ENCODE measurements at regions not wholly inside any gene's neighbourhood (a gene's known extent, or its start where the extent isn't known, plus 50 kb on each side); places are given as distances from the start of the nearest gene placed in this dataset.

GRCh38 chr17:13735861-13736260 is 134.1 kb upstream of the HS3ST3A1 start:
- Histone ChIP-seq H3K27ac (ENCODE audit: low read length) (no peak overlapping the region), H3K9me3 (ENCODE audit: control insufficient read depth, low read depth, low read length) (no peaks in the 10 kb centered on the region), H3K36me3 (ENCODE audit: control insufficient read depth, insufficient read depth, low read length) (no peaks in the 10 kb centered on the region), H3K27me3 (ENCODE audit: control insufficient read depth, insufficient read depth, low read length) (no peaks in the 10 kb centered on the region), H3K4me1 (ENCODE audit: control insufficient read depth, insufficient read depth, low read length) (no peaks in the 10 kb centered on the region), H3K4me3 (ENCODE audit: low read length) (no peak overlapping the region)
- no peak for DNase-seq
- WGBS (ENCODE audit: insufficient coverage, low lambda C conversion rate) = no CpG with 5 or more reads among the region's 2 CpGs

GRCh38 chr17:13736916-13737315 is 135.2 kb upstream of the HS3ST3A1 start:
- Histone ChIP-seq H3K36me3 (ENCODE audit: control insufficient read depth, insufficient read depth, low read length) (no peaks in the 10 kb centered on the region), H3K27me3 (ENCODE audit: control insufficient read depth, insufficient read depth, low read length) (no peaks in the 10 kb centered on the region), H3K27ac (ENCODE audit: low read length) (no peak overlapping the region), H3K4me1 (ENCODE audit: control insufficient read depth, insufficient read depth, low read length) (no peaks in the 10 kb centered on the region), H3K9me3 (ENCODE audit: control insufficient read depth, low read depth, low read length) (no peaks in the 10 kb centered on the region), H3K4me3 (ENCODE audit: low read length) (no peak overlapping the region)
- DNase-seq = no peak

GRCh38 chr17:13740686-13741085 is 139.0 kb upstream of the HS3ST3A1 start:
- H3K4me1 ChIP-seq (ENCODE audit: control insufficient read depth, insufficient read depth, low read length) = no peaks in the 10 kb centered on the region
- no peaks in the 10 kb centered on the region for H3K36me3 ChIP-seq (ENCODE audit: control insufficient read depth, insufficient read depth, low read length)
- H3K9me3 ChIP-seq (ENCODE audit: control insufficient read depth, low read depth, low read length) = no peaks in the 10 kb centered on the region
- WGBS (ENCODE audit: insufficient coverage, low lambda C conversion rate) = 86% methylated on average over 3 of the region's 3 CpGs
- DNase-seq = no peak
- H3K27ac ChIP-seq (ENCODE audit: low read length) = no peak overlapping the region
- H3K4me3 ChIP-seq (ENCODE audit: low read length) = no peak overlapping the region
- H3K27me3 ChIP-seq (ENCODE audit: control insufficient read depth, insufficient read depth, low read length) = no peaks in the 10 kb centered on the region

GRCh38 chr17:13741744-13742143 is 140.0 kb upstream of the HS3ST3A1 start:
- DNase-seq = no peak
- Histone ChIP-seq H3K36me3 (ENCODE audit: control insufficient read depth, insufficient read depth, low read length) (no peaks in the 10 kb centered on the region), H3K27me3 (ENCODE audit: control insufficient read depth, insufficient read depth, low read length) (no peaks in the 10 kb centered on the region), H3K9me3 (ENCODE audit: control insufficient read depth, low read depth, low read length) (no peaks in the 10 kb centered on the region), H3K4me3 (ENCODE audit: low read length) (no peak overlapping the region), H3K27ac (ENCODE audit: low read length) (no peak overlapping the region), H3K4me1 (ENCODE audit: control insufficient read depth, insufficient read depth, low read length) (no peaks in the 10 kb centered on the region)
- WGBS (ENCODE audit: insufficient coverage, low lambda C conversion rate) = 89% methylated on average over 1 of the region's 1 CpG

- Histone ChIP-seq H3K27ac (ENCODE audit: low read length) (no peak overlapping the region), H3K9me3 (ENCODE audit: control insufficient read depth, low read depth, low read length) (no peaks in the 10 kb centered on the region), H3K36me3 (ENCODE audit: control insufficient read depth, insufficient read depth, low read length) (no peaks in the 10 kb centered on the region), H3K4me3 (ENCODE audit: low read length) (no peak overlapping the region), H3K4me1 (ENCODE audit: control insufficient read depth, insufficient read depth, low read length) (no peaks in the 10 kb centered on the region), H3K27me3 (ENCODE audit: control insufficient read depth, insufficient read depth, low read length) (no peaks in the 10 kb centered on the region)
- WGBS (ENCODE audit: insufficient coverage, low lambda C conversion rate) = no CpG with 5 or more reads among the region's 3 CpGs
- DNase-seq = no peak
These were observed 142.2 kb upstream of the HS3ST3A1 start for GRCh38 chr17:13743906-13744305.

- Histone ChIP-seq H3K9me3 (ENCODE audit: control insufficient read depth, low read depth, low read length) (no peaks in the 10 kb centered on the region), H3K36me3 (ENCODE audit: control insufficient read depth, insufficient read depth, low read length) (no peaks in the 10 kb centered on the region), H3K27me3 (ENCODE audit: control insufficient read depth, insufficient read depth, low read length) (no peaks in the 10 kb centered on the region), H3K27ac (ENCODE audit: low read length) (no peak overlapping the region), H3K4me1 (ENCODE audit: control insufficient read depth, insufficient read depth, low read length) (no peaks in the 10 kb centered on the region), H3K4me3 (ENCODE audit: low read length) (no peak overlapping the region)
- 100% methylated on average over 1 of the region's 9 CpGs for WGBS (ENCODE audit: insufficient coverage, low lambda C conversion rate)
- no peak for DNase-seq
These were observed 144.7 kb upstream of the HS3ST3A1 start for GRCh38 chr17:13746404-13746803.

- Histone ChIP-seq H3K4me3 (ENCODE audit: low read length) (no peak overlapping the region), H3K36me3 (ENCODE audit: control insufficient read depth, insufficient read depth, low read length) (no peaks in the 10 kb centered on the region), H3K27ac (ENCODE audit: low read length) (no peak overlapping the region), H3K9me3 (ENCODE audit: control insufficient read depth, low read depth, low read length) (no peaks in the 10 kb centered on the region), H3K27me3 (ENCODE audit: control insufficient read depth, insufficient read depth, low read length) (no peaks in the 10 kb centered on the region), H3K4me1 (ENCODE audit: control insufficient read depth, insufficient read depth, low read length) (no peaks in the 10 kb centered on the region)
- 60% methylated on average over 1 of the region's 5 CpGs for WGBS (ENCODE audit: insufficient coverage, low lambda C conversion rate)
- no peak for DNase-seq
These were observed 147.6 kb upstream of the HS3ST3A1 start for GRCh38 chr17:13749166-13749890.

- no peaks in the 10 kb centered on the region for H3K27me3 ChIP-seq (ENCODE audit: control insufficient read depth, insufficient read depth, low read length)
- no CpG with 5 or more reads among the region's 1 CpG for WGBS (ENCODE audit: insufficient coverage, low lambda C conversion rate)
- no peaks in the 10 kb centered on the region for H3K4me1 ChIP-seq (ENCODE audit: control insufficient read depth, insufficient read depth, low read length)
- no peaks in the 10 kb centered on the region for H3K36me3 ChIP-seq (ENCODE audit: control insufficient read depth, insufficient read depth, low read length)
- no peak for DNase-seq
- H3K9me3 ChIP-seq (ENCODE audit: control insufficient read depth, low read depth, low read length) = no peaks in the 10 kb centered on the region
- no peak overlapping the region for H3K4me3 ChIP-seq (ENCODE audit: low read length)
- no peak overlapping the region for H3K27ac ChIP-seq (ENCODE audit: low read length)
These were observed 148.1 kb upstream of the HS3ST3A1 start for GRCh38 chr17:13749891-13750235.

- H3K27ac ChIP-seq (ENCODE audit: low read length) = no peak overlapping the region
- no peak for DNase-seq
- no peaks in the 10 kb centered on the region for H3K9me3 ChIP-seq (ENCODE audit: control insufficient read depth, low read depth, low read length)
- no peaks in the 10 kb centered on the region for H3K4me1 ChIP-seq (ENCODE audit: control insufficient read depth, insufficient read depth, low read length)
- 80% methylated on average over 1 of the region's 12 CpGs for WGBS (ENCODE audit: insufficient coverage, low lambda C conversion rate)
- H3K36me3 ChIP-seq (ENCODE audit: control insufficient read depth, insufficient read depth, low read length) = no peaks in the 10 kb centered on the region
- H3K27me3 ChIP-seq (ENCODE audit: control insufficient read depth, insufficient read depth, low read length) = no peaks in the 10 kb centered on the region
- H3K4me3 ChIP-seq (ENCODE audit: low read length) = no peak overlapping the region
These were observed 149.4 kb upstream of the HS3ST3A1 start for GRCh38 chr17:13750816-13751793.

GRCh38 chr17:13753154-13753553 is 151.4 kb upstream of the HS3ST3A1 start:
- no peak overlapping the region for H3K4me3 ChIP-seq (ENCODE audit: low read length)
- no peak overlapping the region for H3K27ac ChIP-seq (ENCODE audit: low read length)
- no CpG with 5 or more reads among the region's 3 CpGs for WGBS (ENCODE audit: insufficient coverage, low lambda C conversion rate)
- H3K9me3 ChIP-seq (ENCODE audit: control insufficient read depth, low read depth, low read length) = no peaks in the 10 kb centered on the region
- no peaks in the 10 kb centered on the region for H3K36me3 ChIP-seq (ENCODE audit: control insufficient read depth, insufficient read depth, low read length)
- no peaks in the 10 kb centered on the region for H3K27me3 ChIP-seq (ENCODE audit: control insufficient read depth, insufficient read depth, low read length)
- H3K4me1 ChIP-seq (ENCODE audit: control insufficient read depth, insufficient read depth, low read length) = no peaks in the 10 kb centered on the region
- no peak for DNase-seq
